ENCODE measurements at regions not wholly inside any gene's neighbourhood (a gene's known extent, or its start where the extent isn't known, plus 50 kb on each side); places are given as distances from the start of the nearest gene placed in this dataset.

GRCh38 chr4:152164561-152164960, 371.3 kb downstream of the FBXW7 start:
- intact Hi-C loops (cut with micrococcal nuclease), result no loop called here

GRCh38 chr4:152162331-152162697, 373.6 kb downstream of the FBXW7 start:
- intact Hi-C loops (cut with micrococcal nuclease), result no loop called here

GRCh38 chr4:152161676-152162330, 374.1 kb downstream of the FBXW7 start:
- intact Hi-C loops (cut with micrococcal nuclease), result no loop called here

GRCh38 chr4:152160225-152160800, 375.6 kb downstream of the FBXW7 start:
- intact Hi-C loops (cut with micrococcal nuclease), result no loop called here

GRCh38 chr4:152159773-152160172, 376.1 kb downstream of the FBXW7 start:
- intact Hi-C loops (cut with micrococcal nuclease), result no loop called here

GRCh38 chr4:152158225-152158624, 377.7 kb downstream of the FBXW7 start:
- intact Hi-C loops (cut with micrococcal nuclease), result no loop called here

GRCh38 chr4:152157629-152158028, 378.3 kb downstream of the FBXW7 start:
- intact Hi-C loops (cut with micrococcal nuclease), result no loop called here

GRCh38 chr4:152156442-152156841, 379.4 kb downstream of the FBXW7 start:
- intact Hi-C loops (cut with micrococcal nuclease), result no loop called here

GRCh38 chr4:152155070-152155469, 380.8 kb downstream of the FBXW7 start:
- intact Hi-C loops (cut with micrococcal nuclease), result no loop called here

- intact Hi-C loops (cut with micrococcal nuclease), result no loop called here
Observed at GRCh38 chr4:152154433-152154832, 381.5 kb downstream of the FBXW7 start.

- intact Hi-C loops (cut with micrococcal nuclease), result no loop called here
Observed at GRCh38 chr4:152153476-152154270, 382.2 kb downstream of the FBXW7 start.

- intact Hi-C loops (cut with micrococcal nuclease), result no loop called here
Observed at GRCh38 chr4:152150214-152150613, 385.7 kb downstream of the FBXW7 start.

GRCh38 chr4:152149745-152150144, 386.1 kb downstream of the FBXW7 start:
- intact Hi-C loops (cut with micrococcal nuclease), result no loop called here

- intact Hi-C loops (cut with micrococcal nuclease), result no loop called here
Observed at GRCh38 chr4:152148057-152148456, 387.2 kb upstream of the GATB start.

- intact Hi-C loops (cut with micrococcal nuclease), result no loop called here
Observed at GRCh38 chr4:152146244-152146643, 385.4 kb upstream of the GATB start.

- intact Hi-C loops (cut with micrococcal nuclease), result no loop called here
Observed at GRCh38 chr4:152143806-152144205, 383.0 kb upstream of the GATB start.

- intact Hi-C loops (cut with micrococcal nuclease), result loop anchor here (1.0 kb wide), 1 partner anchor 8 kb away; no protein-coding TSS in a partner anchor
Observed at GRCh38 chr4:152138451-152138850, 377.6 kb upstream of the GATB start.

GRCh38 chr4:152132776-152133175, 372.0 kb upstream of the GATB start:
- intact Hi-C loops (cut with micrococcal nuclease), result no loop called here

- intact Hi-C loops (cut with micrococcal nuclease), result no loop called here
Observed at GRCh38 chr4:152128356-152128755, 367.5 kb upstream of the GATB start.

- intact Hi-C loops (cut with micrococcal nuclease), result no loop called here
Observed at GRCh38 chr4:152126238-152126637, 365.4 kb upstream of the GATB start.

GRCh38 chr4:152118819-152119553, 358.2 kb upstream of the GATB start:
- intact Hi-C loops (cut with micrococcal nuclease), result no loop called here
